Prostate gland (tissue), 2 donors: ENCODE measurements at regions not wholly inside any gene's neighbourhood (a gene's known extent, or its start where the extent isn't known, plus 50 kb on each side); places are given as distances from the start of the nearest gene placed in this dataset.

Experiments
- DNase-seq: peaks from one replicate; pipeline ENCODE4 v3.0.0-alpha.2; 2019; ENCODE audit warnings: low spot score
- H3K27ac ChIP-seq, 2 donors: fragments of 200-600 bp; sonication (generic); 2 replicates each; pipeline ENCODE4 v1.5.1; 2017 to 2019
- H3K27me3 ChIP-seq: fragments of 200-600 bp; sonication (generic); replicated peaks from 2 replicates; pipeline ENCODE4 v1.5.1; 2019; ENCODE audit not compliant: insufficient read depth
- H3K36me3 ChIP-seq, 2 donors: fragments of 200-600 bp; sonication (generic); 1 replicate in 1 of 2; 2 replicates in 1 of 2; pipeline versions ENCODE4 v1.5.1 to v1.8.1; 2017 to 2019
- H3K4me1 ChIP-seq: fragments of 200-600 bp; sonication (generic); replicated peaks from 2 replicates; pipeline ENCODE4 v1.5.1; 2019
- H3K4me3 ChIP-seq, 2 donors: fragments of 200-600 bp; sonication (generic); 2 replicates each; pipeline ENCODE4 v1.5.1; 2017 to 2019
- H3K9me3 ChIP-seq: fragments of 200-600 bp; sonication (generic); 2 replicates; pipeline ENCODE4 v1.5.1; 2017
- CTCF ChIP-seq, 4 experiments: fragments of 200-600 bp in 2 of 4; fragments of 450-650 bp in 2 of 4; sonication (generic) in 2 of 4; IDR thresholded peaks; 1 replicate in 3 of 4; 2 replicates in 1 of 4; pipeline ENCODE4 v1.5.1; 2016 to 2019; ENCODE audit warnings: antibody characterized with exemption in 4 of 4, mild to moderate bottlenecking in 2 of 4, moderate library complexity in 2 of 4
- POLR2A ChIP-seq: fragments of 450-650 bp; IDR thresholded peaks from one replicate; pipeline ENCODE4 v1.6.1; 2016; ENCODE audit warnings: antibody characterized with exemption, mild to moderate bottlenecking
- POLR2AphosphoS5 ChIP-seq: sonication (generic); formaldehyde crosslinking; IDR thresholded peaks from one replicate; pipeline ENCODE4 v1.6.1; 2017; ENCODE audit warnings: antibody characterized with exemption
- WGBS: methylation state at CpG from one replicate; pipeline ENCODE4 v1.1.5; 2018; 5-methylcytosine and 5-hydroxymethylcytosine counted together
- intact Hi-C: fragments of 100-400 bp; cut with DNase I; formaldehyde crosslinking; loops from one replicate; pipeline ENCODE4 v1.14.2; 2022

- Histone ChIP-seq H3K4me1 (no peaks in the 10 kb centered on the region), H3K9me3 (no peaks in the 10 kb centered on the region), H3K27me3 (no peaks in the 10 kb centered on the region), H3K4me3 (no peak overlapping the region), H3K27ac (peak overlapping the region in 1 of 2 donors; percentile 88), H3K36me3 (no peaks in the 10 kb centered on the region)
- no peak for DNase-seq
- WGBS, result 96% methylated on average over 4 of the region's 4 CpGs
- no peak for TF ChIP-seq POLR2AphosphoS5
- TF ChIP-seq POLR2A, result no peak
- no peak for TF ChIP-seq CTCF (IDR thresholded peaks at IDR 0.05)
- intact Hi-C loops, result no loop called here
These were observed 86.6 kb downstream of the HFE start for GRCh38 chr6:26173836-26174145.

- WGBS, result 16% methylated on average over 1 of the region's 1 CpG
- Histone ChIP-seq H3K27ac (no peak overlapping the region), H3K4me3 (no peak overlapping the region), H3K9me3 (no peaks in the 10 kb centered on the region), H3K4me1 (no peaks in the 10 kb centered on the region), H3K36me3 (no peaks in the 10 kb centered on the region), H3K27me3 (no peaks in the 10 kb centered on the region)
- TF ChIP-seq POLR2A (no peak), CTCF (IDR thresholded peaks at IDR 0.05) (no peak)
- intact Hi-C loops, result loop anchor here (5.0 kb wide), 1 partner anchor 143 kb away; a partner anchor contains a TSS
- no peak for DNase-seq
These were observed 87.8 kb downstream of the HFE start for GRCh38 chr6:26175033-26175427.

GRCh38 chr6:26175428-26176181 lies 88.4 kb downstream of the HFE start:
- H3K9me3 ChIP-seq, result no peaks in the 10 kb centered on the region
- no peak overlapping the region for H3K27ac ChIP-seq
- intact Hi-C loops, result loop anchor here (5.0 kb wide), 1 partner anchor 143 kb away; a partner anchor contains a TSS
- no peaks in the 10 kb centered on the region for H3K27me3 ChIP-seq
- no peak for TF ChIP-seq POLR2A
- TF ChIP-seq POLR2AphosphoS5, result peak; percentile 35
- peak in 3 of 4 experiments; percentile 43 to 62 (median 59) for TF ChIP-seq CTCF (IDR thresholded peaks at IDR 0.05)
- no peak overlapping the region for H3K4me3 ChIP-seq
- 63% methylated on average over 5 of the region's 5 CpGs for WGBS
- H3K4me1 ChIP-seq, result no peaks in the 10 kb centered on the region
- H3K36me3 ChIP-seq, result no peaks in the 10 kb centered on the region
- DNase-seq, result no peak

- Histone ChIP-seq H3K27ac (no peak overlapping the region), H3K4me3 (no peak overlapping the region), H3K4me1 (no peaks in the 10 kb centered on the region), H3K9me3 (no peaks in the 10 kb centered on the region), H3K36me3 (no peaks in the 10 kb centered on the region), H3K27me3 (no peaks in the 10 kb centered on the region)
- intact Hi-C loops, result loop anchor here (5.0 kb wide), 1 partner anchor 147 kb away; a partner anchor contains a TSS
- no peak for DNase-seq
- WGBS, result 90% methylated on average over 1 of the region's 1 CpG
- TF ChIP-seq POLR2A, result no peak
- no peak for TF ChIP-seq CTCF (IDR thresholded peaks at IDR 0.05)
- no peak for TF ChIP-seq POLR2AphosphoS5
These were observed 92.4 kb downstream of the HFE start for GRCh38 chr6:26179675-26180074.

GRCh38 chr6:26180346-26180745 lies 93.1 kb downstream of the HFE start:
- WGBS, result 95% methylated on average over 7 of the region's 7 CpGs
- TF ChIP-seq POLR2AphosphoS5 (no peak), POLR2A (no peak), CTCF (IDR thresholded peaks at IDR 0.05) (no peak)
- Histone ChIP-seq H3K27ac (no peak overlapping the region), H3K27me3 (no peaks in the 10 kb centered on the region), H3K4me3 (no peak overlapping the region), H3K36me3 (no peaks in the 10 kb centered on the region), H3K4me1 (no peaks in the 10 kb centered on the region), H3K9me3 (no peaks in the 10 kb centered on the region)
- DNase-seq, result no peak
- intact Hi-C loops, result no loop called here
